ENCODE measurements at regions not wholly inside any gene's neighbourhood (a gene's known extent, or its start where the extent isn't known, plus 50 kb on each side); places are given as distances from the start of the nearest gene placed in this dataset.

DNA sequence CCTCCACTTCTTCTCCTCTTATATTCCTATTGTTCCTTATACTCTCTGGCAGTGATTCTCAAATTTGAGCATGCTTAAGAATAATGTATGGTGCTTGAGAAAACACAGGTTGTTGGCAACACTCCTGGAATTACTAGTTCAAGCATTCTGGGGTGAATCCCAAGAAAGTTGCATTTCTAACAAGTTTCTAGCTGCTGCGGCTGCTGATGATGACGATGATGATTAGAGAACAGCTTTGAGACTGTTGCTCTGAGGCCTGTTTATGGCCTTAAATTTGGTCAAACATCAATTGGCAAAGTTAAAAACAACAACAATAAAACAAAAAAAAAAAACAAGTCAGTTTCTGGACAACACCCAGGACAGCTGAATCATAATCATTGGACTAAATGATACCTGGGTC is 961.9 kb downstream of the CDH11 start:
- TF ChIP-seq POLR2AphosphoS5 (IDR thresholded peaks at IDR 0.05; ENCODE audit: low read depth): no peak
- TF ChIP-seq SPI1 (IDR thresholded peaks at IDR 0.05; ENCODE audit: borderline replicate concordance, low read depth): no peak
- TF ChIP-seq GABPA (IDR thresholded peaks at IDR 0.05; ENCODE audit: low read depth): no peak
- TF ChIP-seq, protein P1, sequence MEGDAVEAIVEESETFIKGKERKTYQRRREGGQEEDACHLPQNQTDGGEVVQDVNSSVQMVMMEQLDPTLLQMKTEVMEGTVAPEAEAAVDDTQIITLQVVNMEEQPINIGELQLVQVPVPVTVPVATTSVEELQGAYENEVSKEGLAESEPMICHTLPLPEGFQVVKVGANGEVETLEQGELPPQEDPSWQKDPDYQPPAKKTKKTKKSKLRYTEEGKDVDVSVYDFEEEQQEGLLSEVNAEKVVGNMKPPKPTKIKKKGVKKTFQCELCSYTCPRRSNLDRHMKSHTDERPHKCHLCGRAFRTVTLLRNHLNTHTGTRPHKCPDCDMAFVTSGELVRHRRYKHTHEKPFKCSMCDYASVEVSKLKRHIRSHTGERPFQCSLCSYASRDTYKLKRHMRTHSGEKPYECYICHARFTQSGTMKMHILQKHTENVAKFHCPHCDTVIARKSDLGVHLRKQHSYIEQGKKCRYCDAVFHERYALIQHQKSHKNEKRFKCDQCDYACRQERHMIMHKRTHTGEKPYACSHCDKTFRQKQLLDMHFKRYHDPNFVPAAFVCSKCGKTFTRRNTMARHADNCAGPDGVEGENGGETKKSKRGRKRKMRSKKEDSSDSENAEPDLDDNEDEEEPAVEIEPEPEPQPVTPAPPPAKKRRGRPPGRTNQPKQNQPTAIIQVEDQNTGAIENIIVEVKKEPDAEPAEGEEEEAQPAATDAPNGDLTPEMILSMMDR (IDR thresholded peaks at IDR 0.05; ENCODE audit: insufficient read depth, low read length): no peak
- TF ChIP-seq, protein P2, sequence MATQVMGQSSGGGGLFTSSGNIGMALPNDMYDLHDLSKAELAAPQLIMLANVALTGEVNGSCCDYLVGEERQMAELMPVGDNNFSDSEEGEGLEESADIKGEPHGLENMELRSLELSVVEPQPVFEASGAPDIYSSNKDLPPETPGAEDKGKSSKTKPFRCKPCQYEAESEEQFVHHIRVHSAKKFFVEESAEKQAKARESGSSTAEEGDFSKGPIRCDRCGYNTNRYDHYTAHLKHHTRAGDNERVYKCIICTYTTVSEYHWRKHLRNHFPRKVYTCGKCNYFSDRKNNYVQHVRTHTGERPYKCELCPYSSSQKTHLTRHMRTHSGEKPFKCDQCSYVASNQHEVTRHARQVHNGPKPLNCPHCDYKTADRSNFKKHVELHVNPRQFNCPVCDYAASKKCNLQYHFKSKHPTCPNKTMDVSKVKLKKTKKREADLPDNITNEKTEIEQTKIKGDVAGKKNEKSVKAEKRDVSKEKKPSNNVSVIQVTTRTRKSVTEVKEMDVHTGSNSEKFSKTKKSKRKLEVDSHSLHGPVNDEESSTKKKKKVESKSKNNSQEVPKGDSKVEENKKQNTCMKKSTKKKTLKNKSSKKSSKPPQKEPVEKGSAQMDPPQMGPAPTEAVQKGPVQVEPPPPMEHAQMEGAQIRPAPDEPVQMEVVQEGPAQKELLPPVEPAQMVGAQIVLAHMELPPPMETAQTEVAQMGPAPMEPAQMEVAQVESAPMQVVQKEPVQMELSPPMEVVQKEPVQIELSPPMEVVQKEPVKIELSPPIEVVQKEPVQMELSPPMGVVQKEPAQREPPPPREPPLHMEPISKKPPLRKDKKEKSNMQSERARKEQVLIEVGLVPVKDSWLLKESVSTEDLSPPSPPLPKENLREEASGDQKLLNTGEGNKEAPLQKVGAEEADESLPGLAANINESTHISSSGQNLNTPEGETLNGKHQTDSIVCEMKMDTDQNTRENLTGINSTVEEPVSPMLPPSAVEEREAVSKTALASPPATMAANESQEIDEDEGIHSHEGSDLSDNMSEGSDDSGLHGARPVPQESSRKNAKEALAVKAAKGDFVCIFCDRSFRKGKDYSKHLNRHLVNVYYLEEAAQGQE (IDR thresholded peaks at IDR 0.05; ENCODE audit: insufficient replicate concordance, low read depth): no peak
- H3K27ac ChIP-seq (replicated peaks): no peak overlapping the region
- no peak overlapping the region for H3K4me3 ChIP-seq (replicated peaks; ENCODE audit: insufficient read depth, low read length)
- H3K27me3 ChIP-seq (ENCODE audit: insufficient read depth, poor library complexity, severe bottlenecking): no peaks in the 10 kb centered on the region
- no peak for DNase-seq (ENCODE audit: low read depth in 1 of 2, low spot score in 1 of 2)

GRCh38 chr16:64158941-64159588 is 962.8 kb downstream of the CDH11 start:
- H3K4me3 ChIP-seq (replicated peaks; ENCODE audit: insufficient read depth, low read length): no peak overlapping the region
- TF ChIP-seq GABPA (IDR thresholded peaks at IDR 0.05; ENCODE audit: low read depth) (no peak), SPI1 (IDR thresholded peaks at IDR 0.05; ENCODE audit: borderline replicate concordance, low read depth) (no peak), POLR2AphosphoS5 (IDR thresholded peaks at IDR 0.05; ENCODE audit: low read depth) (no peak)
- TF ChIP-seq, protein P2 (IDR thresholded peaks at IDR 0.05; ENCODE audit: insufficient replicate concordance, low read depth): no peak
- TF ChIP-seq, protein P1 (IDR thresholded peaks at IDR 0.05; ENCODE audit: insufficient read depth, low read length): no peak
- no peak for DNase-seq (ENCODE audit: low read depth in 1 of 2, low spot score in 1 of 2)
- H3K27me3 ChIP-seq (ENCODE audit: insufficient read depth, poor library complexity, severe bottlenecking): no peaks in the 10 kb centered on the region
- no peak overlapping the region for H3K27ac ChIP-seq (replicated peaks)

GRCh38 chr16:64153718-64154117 is 968.1 kb downstream of the CDH11 start:
- DNase-seq (ENCODE audit: low read depth in 1 of 2, low spot score in 1 of 2): no peak
- no peak overlapping the region for H3K4me3 ChIP-seq (replicated peaks; ENCODE audit: insufficient read depth, low read length)
- H3K27ac ChIP-seq (replicated peaks): no peak overlapping the region
- no peaks in the 10 kb centered on the region for H3K27me3 ChIP-seq (ENCODE audit: insufficient read depth, poor library complexity, severe bottlenecking)
- TF ChIP-seq GABPA (IDR thresholded peaks at IDR 0.05; ENCODE audit: low read depth) (no peak), POLR2AphosphoS5 (IDR thresholded peaks at IDR 0.05; ENCODE audit: low read depth) (no peak), SPI1 (IDR thresholded peaks at IDR 0.05; ENCODE audit: borderline replicate concordance, low read depth) (no peak)
- TF ChIP-seq, protein P2 (IDR thresholded peaks at IDR 0.05; ENCODE audit: insufficient replicate concordance, low read depth): no peak
- TF ChIP-seq, protein P1 (IDR thresholded peaks at IDR 0.05; ENCODE audit: insufficient read depth, low read length): no peak

Measured in HL-60 (cell line).